IMR-90 (cell line): ENCODE measurements at regions not wholly inside any gene's neighbourhood (a gene's known extent, or its start where the extent isn't known, plus 50 kb on each side); places are given as distances from the start of the nearest gene placed in this dataset.

ENCODE experiments used
- ATAC-seq: fragments of 200-7000 bp; cut with Tn5 transposase; 2 replicates; pipeline ENCODE4 v1.9.1; 2020; ENCODE audit warnings: low read depth, mild to moderate bottlenecking, moderate library complexity
- BruUV-seq: library from RNA; stranded (reverse); fragments of 400-500 nt; replicated peaks from 2 replicates; lab custom pipeline; 2021; lab: Mats Ljungman, UMichigan
- CTCF ChIA-PET: fragments of 300-600 bp; formaldehyde crosslinking; extraction: SDS; loops from one replicate; lab custom pipeline; 2021; ENCODE audit warnings: antibody characterized with exemption; lab: Yijun Ruan, JAX
- POLR2A ChIA-PET: fragments of 300-600 bp; sonication (Branson Sonifier 250); formaldehyde crosslinking; loops from one replicate; lab custom pipeline; 2022; ENCODE audit warnings: antibody characterized with exemption; ENCODE audit not compliant: unreplicated experiment; lab: Charles Lee
- DNase-seq: peaks from one replicate; pipeline ENCODE4 v3.0.0; 2013
- H2AFZ ChIP-seq: replicated peaks from 2 replicates; pipeline ENCODE3; 2013; ENCODE audit warnings: low read length, mild to moderate bottlenecking; ENCODE audit not compliant: poor library complexity
- H2AK5ac ChIP-seq: 2 replicates; pipeline ENCODE4 v1.6.1; 2013; ENCODE audit warnings: low read depth, low read length, inconsistent platforms
- H2AK9ac ChIP-seq: replicated peaks from 2 replicates; pipeline ENCODE3; 2013; ENCODE audit warnings: mild to moderate bottlenecking, low read depth, low read length, moderate library complexity; ENCODE audit not compliant: poor library complexity
- H2BK120ac ChIP-seq: 2 replicates; pipeline ENCODE4 v1.6.1; 2013; ENCODE audit warnings: low read depth, low read length, inconsistent platforms
- H2BK15ac ChIP-seq: 3 replicates; pipeline ENCODE4 v1.6.1; 2013; ENCODE audit warnings: low read depth, low read length, inconsistent platforms
- H2BK20ac ChIP-seq: 2 replicates; pipeline ENCODE4 v1.6.1; 2013; ENCODE audit warnings: low read depth, mild to moderate bottlenecking, inconsistent platforms, low read length, moderate library complexity
- H2BK5ac ChIP-seq: 2 replicates; pipeline ENCODE4 v1.6.1; 2013; ENCODE audit warnings: mild to moderate bottlenecking, low read depth, low read length, inconsistent platforms; ENCODE audit not compliant: poor library complexity, severe bottlenecking
- H3K14ac ChIP-seq: replicated peaks from 2 replicates; pipeline ENCODE4 v1.6.1; 2013; ENCODE audit warnings: low read depth, low read length, inconsistent platforms
- H3K18ac ChIP-seq: 2 replicates; pipeline ENCODE4 v1.6.1; 2013; ENCODE audit warnings: low read depth, low read length, control low read depth
- H3K23ac ChIP-seq: 2 replicates; pipeline ENCODE4 v1.6.1; 2013; ENCODE audit warnings: low read depth, low read length, inconsistent platforms
- H3K27ac ChIP-seq: 2 replicates; pipeline ENCODE4 v1.5.1; 2013; ENCODE audit warnings: mild to moderate bottlenecking, control low read depth, low read length; ENCODE audit not compliant: insufficient read depth
- H3K27me3 ChIP-seq: 2 replicates; pipeline ENCODE4 v1.6.1; 2013; ENCODE audit warnings: low read length; ENCODE audit not compliant: control insufficient read depth, insufficient read depth
- H3K36me3 ChIP-seq: 2 replicates; pipeline ENCODE4 v1.6.1; 2013; ENCODE audit warnings: low read length, mixed read lengths; ENCODE audit not compliant: control insufficient read depth, insufficient read depth
- H3K4ac ChIP-seq: 2 replicates; pipeline ENCODE4 v1.6.1; 2013; ENCODE audit warnings: low read depth, low read length, inconsistent platforms
- H3K4me1 ChIP-seq: 2 replicates; pipeline ENCODE4 v1.6.1; 2013; ENCODE audit warnings: low read length, mixed read lengths; ENCODE audit not compliant: control insufficient read depth, insufficient read depth
- H3K4me2 ChIP-seq: 2 replicates; pipeline ENCODE4 v1.6.1; 2013; ENCODE audit warnings: low read depth, mild to moderate bottlenecking, control low read depth, low read length, moderate library complexity
- H3K4me3 ChIP-seq: 2 replicates; pipeline ENCODE4 v1.5.1; 2013; ENCODE audit warnings: low read depth, mild to moderate bottlenecking, control low read depth, low read length, moderate library complexity; ENCODE audit not compliant: insufficient read depth
- H3K56ac ChIP-seq: 2 replicates; pipeline ENCODE4 v1.6.1; 2013; ENCODE audit warnings: low read length, inconsistent platforms; ENCODE audit not compliant: insufficient read depth; ENCODE audit errors: extremely low read depth
- H3K79me1 ChIP-seq, 2 experiments: 2 replicates each; pipeline ENCODE4 v1.6.1; 2013; ENCODE audit warnings: low read length in 2 of 2, inconsistent platforms in 1 of 2, low read depth in 1 of 2
- H3K9ac ChIP-seq: 2 replicates; pipeline ENCODE4 v1.6.1; 2013; ENCODE audit warnings: low read depth, low read length, control low read depth
- H3K9me1 ChIP-seq: 2 replicates; pipeline ENCODE4 v1.6.1; 2013; ENCODE audit warnings: low read length, inconsistent platforms; ENCODE audit not compliant: insufficient read depth
- H3K9me3 ChIP-seq: 2 replicates; pipeline ENCODE4 v1.6.1; 2013; ENCODE audit warnings: low read length; ENCODE audit not compliant: control insufficient read depth, insufficient read depth
- H4K20me1 ChIP-seq: 2 replicates; pipeline ENCODE4 v1.6.1; 2013; ENCODE audit warnings: low read length, inconsistent platforms; ENCODE audit not compliant: insufficient read depth
- H4K5ac ChIP-seq: 2 replicates; pipeline ENCODE4 v1.6.1; 2013; ENCODE audit warnings: mild to moderate bottlenecking, low read depth, low read length, control low read depth
- H4K8ac ChIP-seq, 2 experiments: 2 replicates each; pipeline ENCODE4 v1.6.1; 2013; ENCODE audit warnings: low read depth in 2 of 2, low read length in 2 of 2, control low read depth in 1 of 2, inconsistent platforms in 1 of 2
- H4K91ac ChIP-seq: 2 replicates; pipeline ENCODE4 v1.6.1; 2013; ENCODE audit warnings: low read depth, low read length, inconsistent platforms; ENCODE audit not compliant: insufficient read depth
- BHLHE40 ChIP-seq: fragments of 150-350 bp; IDR thresholded peaks from 2 replicates; pipeline ENCODE4 v1.6.1; 2016; ENCODE audit warnings: mild to moderate bottlenecking, low read depth, low read length
- CHD1 ChIP-seq: IDR thresholded peaks from 2 replicates; pipeline ENCODE4 v1.6.1; 2012; ENCODE audit warnings: low read depth, low read length, improper control_type of control experiment
- FOS ChIP-seq: fragments of 150-350 bp; IDR thresholded peaks from 2 replicates; pipeline ENCODE4 v1.6.1; 2016; ENCODE audit warnings: low read depth, low read length
- MAFK ChIP-seq: IDR thresholded peaks from 2 replicates; pipeline ENCODE4 v1.6.1; 2012; ENCODE audit warnings: low read depth, low read length, improper control_type of control experiment
- MAZ ChIP-seq: IDR thresholded peaks from 2 replicates; pipeline ENCODE4 v1.6.1; 2012; ENCODE audit warnings: low read depth, mild to moderate bottlenecking, low read length, improper control_type of control experiment, moderate library complexity, borderline replicate concordance
- NFE2L2 ChIP-seq: fragments of 150-350 bp; IDR thresholded peaks from 2 replicates; pipeline ENCODE4 v1.6.1; 2016; ENCODE audit warnings: low read depth, mild to moderate bottlenecking, low read length
- POLR2A ChIP-seq: IDR thresholded peaks from 2 replicates; pipeline ENCODE4 v1.6.1; 2012; ENCODE audit warnings: mild to moderate bottlenecking, low read depth, low read length
- RAD21 ChIP-seq: IDR thresholded peaks from 2 replicates; pipeline ENCODE4 v1.6.1; 2012; ENCODE audit warnings: low read length, improper control_type of control experiment
- RCOR1 ChIP-seq: IDR thresholded peaks from 2 replicates; pipeline ENCODE4 v1.6.1; 2012; ENCODE audit warnings: mild to moderate bottlenecking, low read length, improper control_type of control experiment; ENCODE audit not compliant: insufficient replicate concordance
- RFX5 ChIP-seq: IDR thresholded peaks from 2 replicates; pipeline ENCODE4 v1.8.0; 2012; ENCODE audit warnings: low read depth, mild to moderate bottlenecking, low read length, moderate library complexity
- SMC3 ChIP-seq: fragments of 150-350 bp; IDR thresholded peaks from 2 replicates; pipeline ENCODE4 v1.6.1; 2016; ENCODE audit warnings: low read depth, mild to moderate bottlenecking, antibody characterized with exemption, low read length, moderate library complexity
- USF2 ChIP-seq: fragments of 150-350 bp; IDR thresholded peaks from 2 replicates; pipeline ENCODE4 v1.6.1; 2017; ENCODE audit warnings: mild to moderate bottlenecking, antibody characterized with exemption, low read length, low read depth
- WGBS, 2 experiments: methylation state at CpG; one replicate each; pipeline versions ENCODE4 v1.1.5 to v1.1.7; 2013; ENCODE audit warnings: missing lambda C conversion rate in 2 of 2; ENCODE audit not compliant: insufficient read length in 1 of 2; ENCODE audit errors: extremely low coverage in 2 of 2; 5-methylcytosine and 5-hydroxymethylcytosine counted together
- dilution Hi-C: fragments of 300-500 bp; cut with HindIII; formaldehyde crosslinking; loops from one replicate; pipeline ENCODE4 v1.14.3; 2018; ENCODE audit warnings: low sequenced_read_pairs; ENCODE audit not compliant: unreplicated experiment
- in situ Hi-C: fragments of 300-500 bp; cut with MboI; formaldehyde crosslinking; loops from 3 replicates; pipeline ENCODE4 v1.14.3; 2019; ENCODE audit warnings: low sequenced_read_pairs, inconsistent platforms, mixed read lengths
- intact Hi-C: fragments of 100-400 bp; cut with micrococcal nuclease; formaldehyde crosslinking; loops from 2 replicates; pipeline ENCODE4 v1.10.0; 2022

DNA sequence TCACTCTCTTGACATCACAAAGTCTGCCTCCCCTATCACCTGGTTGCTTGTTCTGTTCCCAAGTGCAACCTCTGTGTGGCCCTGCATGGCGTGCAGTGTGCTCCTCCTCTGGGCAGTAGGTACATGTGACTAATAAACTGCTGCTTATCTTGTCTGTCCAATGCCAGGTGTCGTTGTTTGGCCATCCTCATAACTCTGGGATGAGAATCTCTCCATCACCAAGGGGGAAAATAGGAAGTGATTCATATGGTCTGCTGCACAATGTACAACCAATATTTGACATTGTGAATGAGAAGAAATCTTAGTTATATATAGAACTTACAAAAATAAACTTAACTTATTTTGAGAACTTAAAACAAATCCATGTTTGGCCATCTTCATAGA is 135.2 kb downstream of the INHBA start:
- DNase-seq (peak; percentile 85), ATAC-seq (peak; percentile 65)
- peak overlapping the region; percentile 91 for H2BK20ac ChIP-seq
- peak overlapping the region; percentile 29 for H4K91ac ChIP-seq
- H3K27me3 ChIP-seq: no peaks in the 10 kb centered on the region
- H3K9me1 ChIP-seq: peaks cover 8% of the 10 kb centered on the region
- peak overlapping the region; percentile 93; the same call in 1 of the 2 replicates for H2AK5ac ChIP-seq
- BruUV-seq: no TSS peak
- H3K23ac ChIP-seq: peak overlapping the region; percentile 85; the same call in 1 of the 2 replicates
- peak overlapping the region; percentile 35; the same call in 1 of the 2 replicates for H3K56ac ChIP-seq
- no peak overlapping the region for H3K9ac ChIP-seq
- H3K4me2 ChIP-seq: no peak overlapping the region
- peak overlapping the region; percentile 72 for H3K14ac ChIP-seq
- peak overlapping the region; percentile 92 for H3K4ac ChIP-seq
- TF ChIP-seq MAZ: no peak
- TF ChIP-seq RFX5: no peak
- no peak for TF ChIP-seq RAD21
- TF ChIP-seq MAFK: no peak
- no peak for TF ChIP-seq SMC3
- TF ChIP-seq FOS: 0 out of 2 replicates have a peak, but pooled peaks have one; percentile 23
- no peak for TF ChIP-seq NFE2L2
- TF ChIP-seq CHD1: no peak
- no peak for TF ChIP-seq POLR2A
- no peak for TF ChIP-seq USF2
- peak; percentile 44 for TF ChIP-seq RCOR1
- TF ChIP-seq BHLHE40: 0 out of 2 replicates have a peak, but pooled peaks have one; percentile 43
- peak overlapping the region; percentile 34; the same call in 1 of the 2 replicates for H4K5ac ChIP-seq
- peak overlapping the region; percentile 81; the same call in 1 of the 2 replicates for H3K18ac ChIP-seq
- dilution Hi-C loops (no loop called here), intact Hi-C loops (no loop called here), in situ Hi-C loops (no loop called here)
- peak overlapping the region; percentile 95 for H2BK120ac ChIP-seq
- H3K9me3 ChIP-seq: no peaks in the 10 kb centered on the region
- no peak overlapping the region for H3K27ac ChIP-seq
- peak overlapping the region in 1 of 2 experiments; percentile 73; a peak in 2 of 4 replicates for H4K8ac ChIP-seq
- H3K4me3 ChIP-seq: no peak overlapping the region
- H3K79me1 ChIP-seq: peaks cover 0 to 11% of the 10 kb centered on the region in 2 experiments; a peak in 1 of 4 replicates
- WGBS, 2 experiments: no CpG with 5 or more reads among the region's 2 CpGs
- H2AFZ ChIP-seq: peak overlapping the region; percentile 71
- H2AK9ac ChIP-seq: peak overlapping the region; percentile 59
- POLR2A ChIA-PET: no interaction called here
- CTCF ChIA-PET: no interaction called here
- H4K20me1 ChIP-seq: no peaks in the 10 kb centered on the region
- H2BK15ac ChIP-seq: peak overlapping the region; percentile 89; the same call in 1 of the 3 replicates
- peak overlapping the region; percentile 87 for H2BK5ac ChIP-seq
- peaks cover 6% of the 10 kb centered on the region; the same call in 1 of the 2 replicates for H3K4me1 ChIP-seq
- H3K36me3 ChIP-seq: no peaks in the 10 kb centered on the region
